ENCODE measurements at regions not wholly inside any gene's neighbourhood (a gene's known extent, or its start where the extent isn't known, plus 50 kb on each side); places are given as distances from the start of the nearest gene placed in this dataset.

- TF ChIP-seq POLR2A (IDR thresholded peaks at IDR 0.05) (no peak), CTCF (IDR thresholded peaks at IDR 0.05) (no peak)
These were observed 79.9 kb upstream of the APC start for GRCh38 chr5:112657804-112658203.

Data from heart left ventricle (tissue), 13 donors.